ENCODE measurements at regions not wholly inside any gene's neighbourhood (a gene's known extent, or its start where the extent isn't known, plus 50 kb on each side); places are given as distances from the start of the nearest gene placed in this dataset.

- H4K20me1 ChIP-seq (ENCODE audit: insufficient read depth), result no peaks in the 10 kb centered on the region
- H3K9me3 ChIP-seq, result no peaks in the 10 kb centered on the region
- no peaks in the 10 kb centered on the region for H3K27me3 ChIP-seq (ENCODE audit: insufficient read depth)
- H3K4me3 ChIP-seq (ENCODE audit: low read depth in 2 of 2, low read length in 1 of 2), result no peak overlapping the region
- H3K79me2 ChIP-seq (ENCODE audit: insufficient read depth), result no peaks in the 10 kb centered on the region
- H3K4me1 ChIP-seq (ENCODE audit: control insufficient read depth in 1 of 2, insufficient read depth in 2 of 2, low read depth in 1 of 2, low read length in 1 of 2), result peaks cover 3 to 5% of the 10 kb centered on the region in 2 experiments; a peak in 2 of 4 replicates
- no peak for TF ChIP-seq FOXM1 (IDR thresholded peaks at IDR 0.05; ENCODE audit: low read depth)
- no peak for TF ChIP-seq EP300 (IDR thresholded peaks at IDR 0.05; ENCODE audit: borderline replicate concordance in 1 of 2, low read depth in 1 of 2, low read length in 1 of 2)
- TF ChIP-seq FOSL2 (IDR thresholded peaks at IDR 0.05; ENCODE audit: borderline replicate concordance, low read depth), result no peak
- no peak for TF ChIP-seq RXRA (IDR thresholded peaks at IDR 0.05; ENCODE audit: borderline replicate concordance, low read depth)
- TF ChIP-seq TCF12 (IDR thresholded peaks at IDR 0.05), result no peak
- TF ChIP-seq NRF1 (IDR thresholded peaks at IDR 0.05; ENCODE audit: low read depth, low read length), result no peak
- no peak for TF ChIP-seq RFX5 (IDR thresholded peaks at IDR 0.05; ENCODE audit: low read length)
- TF ChIP-seq CHD2 (IDR thresholded peaks at IDR 0.05; ENCODE audit: low read length, partially characterized antibody), result no peak
- TF ChIP-seq POLR2AphosphoS5 (IDR thresholded peaks at IDR 0.05; ENCODE audit: low read depth, low read length), result no peak
- TF ChIP-seq ZBTB33 (IDR thresholded peaks at IDR 0.05; ENCODE audit: borderline replicate concordance, low read depth), result no peak
- TF ChIP-seq, protein P1, sequence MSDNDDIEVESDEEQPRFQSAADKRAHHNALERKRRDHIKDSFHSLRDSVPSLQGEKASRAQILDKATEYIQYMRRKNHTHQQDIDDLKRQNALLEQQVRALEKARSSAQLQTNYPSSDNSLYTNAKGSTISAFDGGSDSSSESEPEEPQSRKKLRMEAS (IDR thresholded peaks at IDR 0.05; ENCODE audit: low read depth), result no peak
- TF ChIP-seq SIN3A (IDR thresholded peaks at IDR 0.05; ENCODE audit: borderline replicate concordance, low read depth, low read length), result no peak
- TF ChIP-seq FOXJ3 (CRISPR knock-in tag; IDR thresholded peaks at IDR 0.05), result no peak
- TF ChIP-seq PBX3 (IDR thresholded peaks at IDR 0.05), result no peak
- TF ChIP-seq SMC3 (IDR thresholded peaks at IDR 0.05; ENCODE audit: low read depth, low read length), result no peak
- H3K4me2 ChIP-seq, result peak overlapping the region; percentile 8; the same call in 1 of the 2 replicates
- CTCF ChIA-PET, result interaction anchor here (0.9 to 1.5 kb wide), 2 partner anchors 12 to 56 kb away, joined by 3 to 4 read pairs; no protein-coding TSS in a partner anchor
- no peak overlapping the region for H2AFZ ChIP-seq (ENCODE audit: low read depth)
- peak overlapping the region in 1 of 2 experiments; percentile 34; a peak in 2 of 4 replicates for H3K27ac ChIP-seq (ENCODE audit: low read depth in 2 of 2, low read length in 1 of 2)
- no peak overlapping the region for H3K9ac ChIP-seq
- H3K9me2 ChIP-seq, result no peaks in the 10 kb centered on the region
- 43% methylated on average over 2 of the region's 2 CpGs for WGBS (ENCODE audit: low lambda C conversion rate)
- DNase-seq, result no peak
- POLR2A ChIA-PET, result no interaction called here
- H3K36me3 ChIP-seq (replicated peaks in 1 of 2; ENCODE audit: control insufficient read depth in 1 of 2, insufficient read depth in 2 of 2, low read length in 1 of 2), result no peaks in the 10 kb centered on the region
- peaks cover 4% of the 10 kb centered on the region for H3F3A ChIP-seq (replicated peaks; ENCODE audit: insufficient read depth)
These were observed 70.5 kb upstream of the CCBE1 start for GRCh38 chr18:59767732-59768131.

DNA sequence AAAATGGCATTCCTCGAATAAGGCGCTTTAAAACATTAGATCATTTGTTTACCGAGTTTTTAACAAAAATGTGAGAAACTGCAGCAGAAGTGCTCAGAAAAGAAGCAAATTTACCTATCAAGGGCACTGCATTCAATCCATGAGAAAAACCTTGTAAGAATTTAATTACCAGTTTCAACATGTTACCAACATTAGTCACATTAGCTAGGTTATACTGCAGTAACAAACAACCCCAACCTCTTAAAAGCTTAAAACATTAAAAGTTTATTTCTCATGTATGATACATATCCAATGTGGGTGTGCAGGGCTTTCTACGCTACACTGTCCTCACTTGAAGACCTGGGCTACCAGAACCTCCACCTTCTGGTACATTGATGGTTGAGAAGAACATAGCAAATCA, 68.1 kb upstream of the CCBE1 start:
- CTCF ChIA-PET, result no interaction called here
- Histone ChIP-seq H3K9me3 (no peaks in the 10 kb centered on the region), H3K79me2 (ENCODE audit: insufficient read depth) (no peaks in the 10 kb centered on the region), H4K20me1 (ENCODE audit: insufficient read depth) (no peaks in the 10 kb centered on the region), H3K27me3 (ENCODE audit: insufficient read depth) (no peaks in the 10 kb centered on the region), H3K4me2 (no peak overlapping the region), H3K36me3 (replicated peaks in 1 of 2; ENCODE audit: control insufficient read depth in 1 of 2, insufficient read depth in 2 of 2, low read length in 1 of 2) (no peaks in the 10 kb centered on the region), H3K27ac (ENCODE audit: low read depth in 2 of 2, low read length in 1 of 2) (no peak overlapping the region), H2AFZ (ENCODE audit: low read depth) (no peak overlapping the region), H3F3A (replicated peaks; ENCODE audit: insufficient read depth) (peaks cover 4% of the 10 kb centered on the region), H3K9ac (no peak overlapping the region), H3K4me3 (ENCODE audit: low read depth in 2 of 2, low read length in 1 of 2) (no peak overlapping the region), H3K9me2 (no peaks in the 10 kb centered on the region), H3K4me1 (ENCODE audit: control insufficient read depth in 1 of 2, insufficient read depth in 2 of 2, low read depth in 1 of 2, low read length in 1 of 2) (peaks cover 3 to 5% of the 10 kb centered on the region in 2 experiments; a peak in 2 of 4 replicates)
- DNase-seq, result no peak
- WGBS (ENCODE audit: low lambda C conversion rate), result 88% methylated on average over 4 of the region's 4 CpGs
- TF ChIP-seq ELF1 (IDR thresholded peaks at IDR 0.05), result no peak
- TF ChIP-seq NFIC (IDR thresholded peaks at IDR 0.05; ENCODE audit: borderline replicate concordance), result no peak
- TF ChIP-seq FOXJ3 (CRISPR knock-in tag; IDR thresholded peaks at IDR 0.05), result no peak
- TF ChIP-seq RFX5 (IDR thresholded peaks at IDR 0.05; ENCODE audit: low read length), result no peak
- no peak for TF ChIP-seq MXI1 (IDR thresholded peaks at IDR 0.05; ENCODE audit: low read depth, low read length)
- no peak for TF ChIP-seq IRF3 (IDR thresholded peaks at IDR 0.05; ENCODE audit: low read depth, low read length)
- no peak for TF ChIP-seq RCOR1 (IDR thresholded peaks at IDR 0.05; ENCODE audit: low read length)
- TF ChIP-seq RAD21 (IDR thresholded peaks at IDR 0.05; ENCODE audit: low read length), result no peak
- no peak for TF ChIP-seq SIN3A (IDR thresholded peaks at IDR 0.05; ENCODE audit: borderline replicate concordance, low read depth, low read length)
- TF ChIP-seq NRF1 (IDR thresholded peaks at IDR 0.05; ENCODE audit: low read depth, low read length), result no peak
- TF ChIP-seq EZH2phosphoT487 (IDR thresholded peaks at IDR 0.05; ENCODE audit: borderline replicate concordance, low read depth), result no peak
- TF ChIP-seq SMC3 (IDR thresholded peaks at IDR 0.05; ENCODE audit: low read depth, low read length), result no peak
- no peak for TF ChIP-seq TCF12 (IDR thresholded peaks at IDR 0.05)
- no peak for TF ChIP-seq POLR2AphosphoS5 (IDR thresholded peaks at IDR 0.05; ENCODE audit: low read depth, low read length)
- TF ChIP-seq JUND (IDR thresholded peaks at IDR 0.05), result no peak
- POLR2A ChIA-PET, result no interaction called here
